WERI-Rb-1 (cell line): ENCODE measurements at regions not wholly inside any gene's neighbourhood (a gene's known extent, or its start where the extent isn't known, plus 50 kb on each side); places are given as distances from the start of the nearest gene placed in this dataset.

ENCODE experiments used
- DNase-seq: peaks from one replicate; pipeline ENCODE4 v3.0.0-alpha.2; 2020
- H3K27ac ChIP-seq: fragments of 250-450 bp; sonication (Bioruptor Pico); 2 replicates; pipeline ENCODE4 v1.5.1; 2020; ENCODE audit warnings: mild to moderate bottlenecking, moderate library complexity
- H3K27me3 ChIP-seq: fragments of 250-450 bp; sonication (Bioruptor Pico); 2 replicates; pipeline ENCODE4 v1.5.1; 2021; ENCODE audit warnings: mild to moderate bottlenecking, low read depth, moderate library complexity; ENCODE audit not compliant: insufficient read depth, severe bottlenecking
- H3K36me3 ChIP-seq: fragments of 250-450 bp; sonication (Bioruptor Pico); 2 replicates; pipeline ENCODE4 v1.5.1; 2020; ENCODE audit warnings: mild to moderate bottlenecking, moderate library complexity
- H3K4me3 ChIP-seq: 2 replicates; pipeline ENCODE4 v1.5.1; 2011; ENCODE audit warnings: low read depth, mild to moderate bottlenecking, control low read depth, low read length
- H3K9me3 ChIP-seq: fragments of 250-450 bp; sonication (Bioruptor Pico); 2 replicates; pipeline ENCODE4 v1.5.1; 2021; ENCODE audit warnings: mild to moderate bottlenecking, moderate library complexity; ENCODE audit not compliant: severe bottlenecking
- TF ChIP-seq, protein P1 (sequence below): IDR thresholded peaks from 2 replicates; pipeline ENCODE4 v1.5.1; 2011; ENCODE audit warnings: low read depth, mild to moderate bottlenecking, control low read depth, inconsistent platforms, low read length

DNA sequence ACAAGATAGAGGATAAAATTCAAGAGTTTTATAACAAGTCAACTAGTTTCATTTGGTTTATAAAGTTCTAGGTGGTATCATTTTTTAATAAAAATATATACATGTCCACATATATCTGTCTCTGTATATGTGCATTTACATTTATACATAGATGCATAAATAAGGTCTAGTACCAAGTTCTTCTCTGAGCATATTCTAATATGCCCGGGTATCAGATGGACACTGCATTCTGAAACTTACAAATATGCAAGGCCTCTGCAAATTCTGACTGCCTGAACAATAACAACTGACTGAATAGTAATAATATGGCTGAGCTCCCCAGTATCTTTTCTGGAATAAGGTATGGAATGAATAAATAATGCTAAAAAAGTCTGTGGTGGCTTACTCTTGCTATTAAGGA lies 304.8 kb downstream of the KLF12 start:
- no peak overlapping the region for H3K4me3 ChIP-seq
- no peaks in the 10 kb centered on the region for H3K27me3 ChIP-seq
- H3K27ac ChIP-seq = no peak overlapping the region
- TF ChIP-seq, protein P1, sequence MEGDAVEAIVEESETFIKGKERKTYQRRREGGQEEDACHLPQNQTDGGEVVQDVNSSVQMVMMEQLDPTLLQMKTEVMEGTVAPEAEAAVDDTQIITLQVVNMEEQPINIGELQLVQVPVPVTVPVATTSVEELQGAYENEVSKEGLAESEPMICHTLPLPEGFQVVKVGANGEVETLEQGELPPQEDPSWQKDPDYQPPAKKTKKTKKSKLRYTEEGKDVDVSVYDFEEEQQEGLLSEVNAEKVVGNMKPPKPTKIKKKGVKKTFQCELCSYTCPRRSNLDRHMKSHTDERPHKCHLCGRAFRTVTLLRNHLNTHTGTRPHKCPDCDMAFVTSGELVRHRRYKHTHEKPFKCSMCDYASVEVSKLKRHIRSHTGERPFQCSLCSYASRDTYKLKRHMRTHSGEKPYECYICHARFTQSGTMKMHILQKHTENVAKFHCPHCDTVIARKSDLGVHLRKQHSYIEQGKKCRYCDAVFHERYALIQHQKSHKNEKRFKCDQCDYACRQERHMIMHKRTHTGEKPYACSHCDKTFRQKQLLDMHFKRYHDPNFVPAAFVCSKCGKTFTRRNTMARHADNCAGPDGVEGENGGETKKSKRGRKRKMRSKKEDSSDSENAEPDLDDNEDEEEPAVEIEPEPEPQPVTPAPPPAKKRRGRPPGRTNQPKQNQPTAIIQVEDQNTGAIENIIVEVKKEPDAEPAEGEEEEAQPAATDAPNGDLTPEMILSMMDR = no peak
- no peak for DNase-seq
- H3K36me3 ChIP-seq = no peaks in the 10 kb centered on the region
- H3K9me3 ChIP-seq = no peaks in the 10 kb centered on the region

DNA sequence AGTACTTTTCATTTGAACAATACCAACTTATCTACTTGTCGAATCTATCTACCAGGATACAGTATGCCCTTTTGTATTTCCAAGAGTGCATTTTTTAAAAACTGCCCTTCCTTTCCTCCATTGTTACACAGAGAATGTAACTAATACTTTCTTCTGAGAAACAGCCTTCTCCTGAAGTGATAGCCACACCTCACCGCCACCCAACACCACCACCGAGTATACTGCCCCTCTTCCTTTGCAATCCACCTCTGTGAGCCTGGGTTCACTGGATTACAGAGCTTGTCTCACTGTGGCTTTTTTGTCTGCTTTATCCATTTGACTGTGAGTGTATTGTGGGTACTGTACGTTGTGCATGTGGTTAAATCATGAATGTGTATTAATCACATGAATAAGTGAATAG lies 305.4 kb downstream of the KLF12 start:
- no peak for DNase-seq

DNA sequence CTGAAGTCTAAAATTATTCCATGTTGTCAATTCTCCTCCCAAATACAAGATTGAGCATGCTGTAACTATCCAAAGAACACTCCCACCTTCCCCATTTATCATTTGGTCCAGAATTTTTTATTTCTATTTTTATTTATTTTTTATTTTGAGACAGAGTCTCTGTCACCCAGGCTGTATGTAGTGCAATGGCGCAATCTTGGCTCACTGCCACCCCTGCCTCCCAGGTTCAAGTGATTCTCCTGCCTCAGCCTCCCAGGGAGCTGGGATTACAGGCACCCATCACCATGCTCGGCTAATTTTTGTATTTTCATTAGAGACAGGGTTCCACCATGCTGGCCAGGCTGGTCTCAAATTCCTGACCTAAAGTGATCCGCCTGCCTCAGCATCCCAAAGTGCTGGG lies 306.8 kb downstream of the KLF12 start:
- no peak overlapping the region for H3K27ac ChIP-seq
- H3K27me3 ChIP-seq = no peaks in the 10 kb centered on the region
- no peak overlapping the region for H3K4me3 ChIP-seq
- TF ChIP-seq, protein P1 = no peak
- H3K9me3 ChIP-seq = no peaks in the 10 kb centered on the region
- no peak for DNase-seq
- H3K36me3 ChIP-seq = no peaks in the 10 kb centered on the region

More for the DNA sequence above, 305.4 kb downstream of the KLF12 start:
- Histone ChIP-seq H3K27ac (no peak overlapping the region), H3K4me3 (no peak overlapping the region), H3K36me3 (no peaks in the 10 kb centered on the region), H3K27me3 (no peaks in the 10 kb centered on the region), H3K9me3 (no peaks in the 10 kb centered on the region)
- TF ChIP-seq, protein P1 = no peak

DNA sequence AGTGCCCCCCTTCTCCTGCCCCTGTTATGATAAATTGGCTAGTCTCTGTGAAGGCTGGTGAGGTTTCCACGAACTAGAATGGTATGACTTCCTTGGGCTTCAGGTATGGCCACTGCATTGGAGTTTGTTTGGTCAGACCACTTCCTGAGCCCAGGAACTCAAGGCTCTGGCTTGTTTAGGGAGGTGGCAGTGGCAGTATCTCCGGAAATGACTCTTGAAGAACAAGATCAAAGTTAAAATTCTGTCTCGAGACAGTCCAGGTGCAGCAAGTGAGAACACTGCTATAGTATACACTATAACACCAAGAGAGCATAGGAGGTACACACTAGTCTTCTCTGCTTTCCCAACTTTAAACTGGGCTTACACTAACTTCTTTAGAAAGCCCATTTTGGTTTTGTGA lies 309.1 kb downstream of the KLF12 start:
- H3K27me3 ChIP-seq = no peaks in the 10 kb centered on the region
- H3K36me3 ChIP-seq = no peaks in the 10 kb centered on the region
- no peak overlapping the region for H3K4me3 ChIP-seq
- H3K27ac ChIP-seq = no peak overlapping the region
- DNase-seq = no peak
- TF ChIP-seq, protein P1 = no peak
- H3K9me3 ChIP-seq = no peaks in the 10 kb centered on the region

DNA sequence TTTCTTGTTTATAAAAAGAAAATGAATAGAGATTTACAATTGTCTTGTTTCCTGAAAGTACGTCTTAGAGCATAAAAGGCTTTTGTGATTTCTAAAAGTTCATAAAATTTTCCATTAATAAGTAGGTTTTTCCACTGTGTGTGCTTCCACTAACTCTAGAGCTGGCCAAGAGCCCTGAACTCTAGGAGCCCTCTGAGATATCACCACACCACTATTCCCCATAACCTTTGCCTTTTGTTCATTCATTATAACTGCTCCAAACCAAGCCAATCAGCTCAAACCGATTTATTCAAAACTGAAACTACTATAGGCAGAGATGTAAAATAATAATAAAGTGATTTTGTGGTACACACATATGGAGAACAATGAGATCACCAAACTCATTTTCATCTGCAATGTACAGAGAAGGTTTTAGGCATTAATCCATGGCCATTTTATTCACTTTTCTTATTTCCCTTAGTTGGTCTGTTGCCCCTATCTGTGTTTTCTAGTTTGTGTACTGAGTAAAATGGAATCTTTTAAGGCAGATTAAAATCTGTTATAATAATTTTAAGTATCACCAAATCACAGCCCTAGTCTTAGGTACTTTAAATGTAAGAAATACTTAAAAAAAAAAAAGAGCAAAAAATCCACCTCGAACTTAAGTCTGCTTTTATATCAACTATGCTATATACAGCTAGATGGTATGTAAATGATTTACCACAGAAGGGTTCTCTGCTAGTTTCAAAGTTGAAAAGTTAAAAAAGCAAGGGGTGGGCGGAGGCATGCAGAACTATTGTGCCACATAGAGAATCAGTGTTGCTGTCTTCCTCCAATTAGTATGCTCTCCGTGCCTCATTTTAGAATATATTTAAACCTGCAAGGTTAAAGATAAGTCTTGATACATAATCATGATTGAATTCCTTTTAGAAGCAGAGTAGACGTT lies 311.3 kb downstream of the KLF12 start:
- H3K27ac ChIP-seq = no peak overlapping the region
- H3K9me3 ChIP-seq = no peaks in the 10 kb centered on the region
- H3K4me3 ChIP-seq = no peak overlapping the region
- no peaks in the 10 kb centered on the region for H3K27me3 ChIP-seq
- no peaks in the 10 kb centered on the region for H3K36me3 ChIP-seq
- no peak for DNase-seq
- TF ChIP-seq, protein P1 = no peak
